ENCODE measurements at regions not wholly inside any gene's neighbourhood (a gene's known extent, or its start where the extent isn't known, plus 50 kb on each side); places are given as distances from the start of the nearest gene placed in this dataset.

DNA sequence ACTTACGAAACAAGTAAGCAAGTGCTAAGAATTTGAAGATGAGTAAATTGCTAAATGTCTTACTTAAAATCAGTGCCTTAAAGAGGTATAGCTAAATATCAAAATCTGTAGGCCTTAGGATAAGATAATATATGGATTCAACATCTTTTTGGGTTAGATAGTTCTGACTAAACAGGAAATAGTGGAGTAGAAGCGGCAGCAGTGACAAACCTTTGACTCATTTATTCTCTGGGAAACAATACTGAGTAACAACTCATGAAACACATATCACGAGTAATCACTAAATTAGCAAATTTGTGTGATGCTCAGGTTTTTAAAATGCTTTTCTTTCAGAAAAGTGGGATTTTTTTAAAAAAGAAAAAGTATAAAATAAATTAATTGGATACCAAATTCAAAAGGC is 762.1 kb upstream of the TYRP1 start:
- H3K27me3 Mint-ChIP-seq: no peaks in the 10 kb centered on the region
- CTCF ChIA-PET: no interaction called here
- DNase-seq: no peak
- no peaks in the 10 kb centered on the region for H3K4me1 Mint-ChIP-seq
- H3K9me3 Mint-ChIP-seq: peaks cover 15% of the 10 kb centered on the region
- H3K27ac Mint-ChIP-seq: no peak overlapping the region
- H3K4me3 Mint-ChIP-seq: no peak overlapping the region
- H3K36me3 Mint-ChIP-seq: no peaks in the 10 kb centered on the region

DNA sequence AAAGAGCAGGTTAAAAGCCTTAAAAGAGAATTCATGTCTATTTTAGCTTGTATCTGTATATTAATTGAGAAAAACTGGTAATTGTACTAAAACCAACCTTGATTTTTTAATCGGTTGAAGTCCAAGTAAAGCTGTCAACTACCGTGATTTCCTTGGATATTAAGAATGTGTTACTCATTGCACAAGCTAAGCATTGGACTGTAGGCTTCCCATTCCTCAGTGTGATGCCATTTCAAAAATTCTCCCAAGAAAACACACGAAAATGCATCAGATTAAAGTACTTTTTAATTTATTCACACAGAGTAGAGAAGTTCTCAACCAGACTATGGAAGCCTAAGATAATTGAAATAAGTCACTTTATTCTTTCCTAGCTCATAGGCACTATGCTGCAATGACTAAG is 761.4 kb upstream of the TYRP1 start:
- Mint-ChIP-seq H3K9me3 (peaks cover 15% of the 10 kb centered on the region), H3K27me3 (no peaks in the 10 kb centered on the region), H3K27ac (no peak overlapping the region)

DNA sequence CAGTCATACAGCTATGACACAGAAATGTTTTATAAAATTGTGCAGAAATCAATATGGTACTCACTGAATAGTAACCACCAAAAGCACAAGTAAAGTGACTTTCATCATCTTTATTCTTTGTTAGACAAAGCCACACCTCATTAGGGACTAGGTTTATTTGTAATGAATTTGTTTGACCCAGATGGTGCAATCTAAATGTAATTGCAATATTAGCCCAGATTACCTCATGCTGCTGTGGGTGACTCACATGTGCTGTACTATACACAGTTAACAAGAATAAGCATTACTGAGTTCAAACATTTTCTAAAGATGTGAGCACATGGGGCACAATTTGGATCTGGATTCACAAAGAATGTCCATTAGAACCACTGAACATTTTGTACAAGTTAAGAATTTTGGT is 759.3 kb upstream of the TYRP1 start:
- Mint-ChIP-seq H3K27me3 (no peaks in the 10 kb centered on the region), H3K9me3 (peaks cover 6% of the 10 kb centered on the region), H3K4me3 (no peak overlapping the region), H3K27ac (no peak overlapping the region), H3K4me1 (no peaks in the 10 kb centered on the region), H3K36me3 (no peaks in the 10 kb centered on the region)
- DNase-seq: no peak
- CTCF ChIA-PET: no interaction called here

More for the DNA sequence above, 761.4 kb upstream of the TYRP1 start:
- CTCF ChIA-PET: no interaction called here
- Mint-ChIP-seq H3K36me3 (no peaks in the 10 kb centered on the region), H3K4me1 (no peaks in the 10 kb centered on the region), H3K4me3 (no peak overlapping the region)
- no peak for DNase-seq

DNA sequence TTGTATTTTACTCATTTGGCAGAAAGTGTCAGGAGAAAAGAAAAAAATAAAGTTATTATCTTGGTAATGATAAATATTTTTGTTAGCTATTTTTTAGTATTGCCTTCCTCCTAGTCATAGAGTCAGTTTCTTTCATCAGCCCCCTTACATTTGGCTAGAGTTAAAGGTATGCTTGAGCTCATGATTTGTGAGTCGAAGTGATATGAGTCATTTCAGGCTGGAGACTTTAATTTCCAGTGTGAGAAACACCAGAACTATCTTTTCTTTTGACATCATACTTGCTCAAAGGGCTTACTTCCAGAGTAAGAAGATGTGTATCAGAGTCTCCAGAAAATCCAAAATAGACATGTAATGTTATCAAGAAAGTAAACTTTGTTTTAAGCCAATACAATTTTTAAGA is 746.7 kb upstream of the TYRP1 start:
- peaks cover 24% of the 10 kb centered on the region for H3K9me3 Mint-ChIP-seq
- no peak for DNase-seq
- CTCF ChIA-PET: no interaction called here
- H3K27ac Mint-ChIP-seq: no peak overlapping the region
- no peaks in the 10 kb centered on the region for H3K36me3 Mint-ChIP-seq
- no peaks in the 10 kb centered on the region for H3K4me1 Mint-ChIP-seq
- H3K27me3 Mint-ChIP-seq: no peaks in the 10 kb centered on the region
- no peak overlapping the region for H3K4me3 Mint-ChIP-seq

DNA sequence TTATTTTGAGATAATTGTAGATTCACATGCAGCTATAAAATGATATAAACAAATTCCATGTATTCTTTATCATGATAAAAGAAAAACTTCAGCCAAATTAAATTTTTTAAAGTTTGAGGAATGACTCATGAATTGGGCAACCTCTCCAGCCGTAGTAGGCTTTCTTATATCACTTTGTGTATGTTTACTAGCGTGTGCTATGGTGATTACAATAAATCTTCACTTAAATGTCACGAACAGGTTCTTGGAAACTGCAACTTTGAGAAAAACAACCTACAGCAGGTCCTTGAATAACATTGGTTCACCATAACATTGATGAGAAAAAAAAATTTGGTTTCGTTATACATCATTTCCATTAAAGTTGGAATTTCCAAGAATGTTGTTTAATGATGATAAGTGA is 730.9 kb upstream of the TYRP1 start:
- Mint-ChIP-seq H3K9me3 (peaks cover 13% of the 10 kb centered on the region), H3K27me3 (no peaks in the 10 kb centered on the region), H3K4me3 (no peak overlapping the region), H3K4me1 (no peaks in the 10 kb centered on the region), H3K36me3 (no peaks in the 10 kb centered on the region), H3K27ac (no peak overlapping the region)
- no peak for DNase-seq
- CTCF ChIA-PET: no interaction called here

DNA sequence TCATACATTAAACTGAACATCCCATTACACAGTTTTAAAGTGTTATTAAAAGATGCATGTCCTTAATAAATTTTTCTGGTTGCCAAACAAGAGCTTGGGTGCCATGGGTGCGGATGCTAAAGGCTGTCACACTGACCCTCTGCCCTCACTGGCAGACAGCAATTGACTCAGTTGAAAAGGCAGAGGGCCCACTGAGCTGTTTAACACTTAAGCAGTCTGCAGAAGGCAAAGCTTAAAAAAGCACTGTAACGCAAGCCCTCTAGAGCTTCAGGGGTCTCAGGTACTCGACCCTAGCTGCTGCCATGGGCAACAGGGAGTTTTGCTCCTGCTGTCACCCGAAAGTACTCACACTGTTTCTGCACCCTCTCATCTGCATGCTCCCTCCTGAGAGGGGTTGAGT is 726.4 kb upstream of the TYRP1 start:
- Mint-ChIP-seq H3K27me3 (no peaks in the 10 kb centered on the region), H3K4me3 (no peak overlapping the region), H3K4me1 (no peaks in the 10 kb centered on the region), H3K27ac (no peak overlapping the region), H3K36me3 (no peaks in the 10 kb centered on the region), H3K9me3 (peaks cover 18% of the 10 kb centered on the region)
- CTCF ChIA-PET: no interaction called here
- no peak for DNase-seq

DNA sequence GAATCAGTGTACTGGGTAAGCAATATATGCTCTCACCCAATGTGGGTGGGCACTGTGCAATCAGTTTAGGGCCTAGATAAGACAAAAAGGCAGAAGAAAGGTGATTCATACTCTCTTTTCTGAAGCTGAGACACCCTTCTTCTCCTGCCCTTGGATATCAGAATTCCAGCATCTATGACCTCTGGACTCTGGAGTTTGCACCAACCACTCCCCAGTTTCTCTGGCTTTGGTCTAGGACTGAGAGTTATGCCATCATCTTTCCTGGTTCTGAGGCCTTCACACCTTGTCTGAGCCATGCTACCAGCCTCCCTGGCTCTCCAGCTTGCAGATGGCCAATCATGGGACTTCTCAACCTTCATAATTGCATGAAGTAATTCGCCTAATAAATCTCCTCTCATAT is 724.6 kb upstream of the TYRP1 start:
- Mint-ChIP-seq H3K4me1 (no peaks in the 10 kb centered on the region), H3K9me3 (peaks cover 16% of the 10 kb centered on the region), H3K36me3 (no peaks in the 10 kb centered on the region), H3K27me3 (no peaks in the 10 kb centered on the region), H3K27ac (no peak overlapping the region), H3K4me3 (no peak overlapping the region)
- CTCF ChIA-PET: no interaction called here
- no peak for DNase-seq

DNA sequence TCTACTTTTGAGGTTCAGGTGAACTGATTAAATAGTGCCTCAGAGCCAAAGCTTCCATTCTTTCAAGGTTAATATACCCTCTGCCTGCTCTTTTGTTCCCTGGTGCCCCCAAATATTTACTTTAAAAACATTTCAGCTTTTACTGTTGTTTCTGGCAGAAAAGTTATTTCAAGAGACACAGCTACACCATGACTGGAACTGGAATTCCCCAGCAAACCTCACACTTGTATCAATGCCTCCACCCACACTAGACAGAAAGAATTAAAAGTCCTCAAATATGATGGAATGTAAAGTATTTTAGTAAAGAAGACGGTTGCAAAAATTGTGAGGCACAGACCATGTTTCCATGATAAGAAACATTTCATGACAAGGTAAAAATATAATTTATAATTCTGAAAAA is 720.2 kb upstream of the TYRP1 start:
- CTCF ChIA-PET: no interaction called here
- no peak for DNase-seq
- no peak overlapping the region for H3K4me3 Mint-ChIP-seq
- no peak overlapping the region for H3K27ac Mint-ChIP-seq
- H3K9me3 Mint-ChIP-seq: peaks cover 15% of the 10 kb centered on the region
- no peaks in the 10 kb centered on the region for H3K27me3 Mint-ChIP-seq
- H3K4me1 Mint-ChIP-seq: no peaks in the 10 kb centered on the region
- H3K36me3 Mint-ChIP-seq: no peaks in the 10 kb centered on the region

DNA sequence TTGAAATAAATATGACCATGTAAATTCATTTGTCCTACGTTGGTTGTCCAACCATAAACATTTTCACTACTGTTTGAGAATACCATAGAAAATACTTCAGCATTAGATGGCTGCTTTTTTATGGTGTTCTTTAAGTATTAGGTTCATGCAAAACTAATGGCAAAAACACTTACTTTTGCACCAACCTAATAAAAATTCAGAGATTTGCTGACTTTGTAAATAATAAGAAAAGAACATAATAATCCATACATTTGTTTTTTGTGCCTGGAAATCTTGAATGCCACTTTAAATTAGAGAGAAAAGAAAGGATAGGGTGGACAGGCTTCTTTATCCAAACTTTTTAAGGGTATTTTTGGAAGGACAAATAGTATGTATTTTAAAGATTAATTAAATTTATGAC is 719.7 kb upstream of the TYRP1 start:
- no peak for DNase-seq
- Mint-ChIP-seq H3K4me3 (no peak overlapping the region), H3K27me3 (no peaks in the 10 kb centered on the region), H3K9me3 (peaks cover 14% of the 10 kb centered on the region), H3K4me1 (no peaks in the 10 kb centered on the region), H3K36me3 (no peaks in the 10 kb centered on the region), H3K27ac (no peak overlapping the region)
- CTCF ChIA-PET: no interaction called here

DNA sequence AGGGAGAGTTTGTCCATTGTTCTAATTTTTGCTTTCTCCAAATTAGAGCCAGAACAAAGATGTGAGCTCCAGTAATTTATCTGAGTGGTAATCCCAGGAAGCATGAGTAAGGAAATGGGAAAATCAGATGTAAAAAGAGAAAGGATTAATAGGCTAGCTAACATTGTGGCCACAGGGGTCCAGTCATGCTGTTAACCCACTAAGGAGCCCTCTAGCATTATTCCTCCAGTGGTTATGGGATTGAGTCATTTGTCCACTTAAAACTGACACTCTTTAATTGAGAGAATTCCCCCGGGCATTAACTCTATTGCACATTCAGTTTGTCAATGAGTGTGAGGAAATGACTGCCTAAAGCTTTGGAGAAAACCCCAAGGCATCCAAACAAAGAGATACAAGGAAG is 700.3 kb upstream of the TYRP1 start:
- Mint-ChIP-seq H3K4me1 (no peaks in the 10 kb centered on the region), H3K36me3 (no peaks in the 10 kb centered on the region), H3K27ac (no peak overlapping the region), H3K4me3 (no peak overlapping the region), H3K9me3 (peaks cover 19% of the 10 kb centered on the region), H3K27me3 (no peaks in the 10 kb centered on the region)
- DNase-seq: no peak
- CTCF ChIA-PET: no interaction called here

DNA sequence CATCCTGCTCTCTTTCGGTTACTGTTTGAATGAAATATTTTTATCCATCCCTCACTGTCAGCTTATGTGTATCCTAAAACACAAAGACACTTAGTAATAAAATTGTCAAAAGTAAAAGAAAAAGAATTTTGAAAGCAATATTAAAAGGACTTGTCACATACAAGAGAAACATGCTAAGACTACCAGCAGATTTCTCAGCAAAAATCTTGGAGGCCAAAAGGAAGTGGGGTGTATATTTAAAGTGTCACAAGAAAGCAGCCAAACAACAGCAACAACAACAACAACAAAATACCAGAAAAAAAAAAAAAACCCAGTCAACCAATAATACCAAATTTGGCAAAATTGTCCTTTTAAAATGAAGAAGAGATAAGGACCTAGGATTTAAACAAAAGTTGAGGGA is 678.7 kb upstream of the TYRP1 start:
- Mint-ChIP-seq H3K4me1 (no peaks in the 10 kb centered on the region), H3K27me3 (no peaks in the 10 kb centered on the region), H3K9me3 (peaks cover 21% of the 10 kb centered on the region), H3K27ac (no peak overlapping the region), H3K4me3 (no peak overlapping the region), H3K36me3 (no peaks in the 10 kb centered on the region)
- no peak for DNase-seq
- CTCF ChIA-PET: no interaction called here

DNA sequence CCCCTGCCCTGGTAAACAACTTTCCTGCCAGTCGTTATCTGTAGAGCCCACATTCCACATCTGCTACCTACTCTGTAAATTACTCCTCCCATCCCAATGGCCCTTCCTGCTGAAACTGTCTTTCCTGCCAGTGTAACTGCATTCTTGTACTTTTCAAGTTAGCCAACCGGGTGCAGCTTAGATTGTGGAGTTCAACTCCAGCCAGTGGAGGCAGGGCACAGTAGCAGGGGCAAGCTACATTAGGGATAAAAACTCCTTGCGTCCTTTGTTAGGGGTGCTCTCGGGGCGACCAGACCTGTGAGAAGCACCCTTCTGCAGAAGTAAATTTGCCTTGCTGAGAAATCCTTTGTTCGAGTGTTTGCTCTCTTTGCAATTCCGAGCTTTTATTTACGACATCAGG is 639.0 kb upstream of the TYRP1 start:
- Mint-ChIP-seq H3K27me3 (no peaks in the 10 kb centered on the region), H3K4me3 (no peak overlapping the region), H3K4me1 (no peaks in the 10 kb centered on the region), H3K27ac (no peak overlapping the region), H3K9me3 (peaks cover 25% of the 10 kb centered on the region), H3K36me3 (no peaks in the 10 kb centered on the region)
- CTCF ChIA-PET: no interaction called here
- no peak for DNase-seq

DNA sequence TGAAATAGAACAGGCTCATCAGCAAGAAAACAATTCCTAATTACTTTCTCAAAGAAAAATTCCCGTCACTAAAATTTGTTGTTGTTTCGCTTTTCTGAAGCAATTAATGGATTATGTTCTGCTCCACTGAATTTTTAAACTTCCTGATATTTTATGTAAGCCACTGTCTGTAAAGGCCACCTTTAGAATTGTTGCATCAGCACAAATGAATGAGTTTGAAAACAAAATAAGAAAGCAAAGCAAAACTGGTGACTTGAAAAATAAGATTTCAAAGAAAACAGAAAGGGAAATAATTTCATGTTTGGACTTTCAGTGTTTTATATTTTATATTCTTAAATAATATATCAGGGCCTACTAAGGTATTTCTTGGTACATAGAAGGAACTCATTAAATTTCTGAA is 636.3 kb upstream of the TYRP1 start:
- no peak for DNase-seq
- Mint-ChIP-seq H3K4me3 (no peak overlapping the region), H3K36me3 (no peaks in the 10 kb centered on the region), H3K4me1 (no peaks in the 10 kb centered on the region), H3K27me3 (no peaks in the 10 kb centered on the region), H3K27ac (no peak overlapping the region), H3K9me3 (peaks cover 23% of the 10 kb centered on the region)
- CTCF ChIA-PET: no interaction called here

DNA sequence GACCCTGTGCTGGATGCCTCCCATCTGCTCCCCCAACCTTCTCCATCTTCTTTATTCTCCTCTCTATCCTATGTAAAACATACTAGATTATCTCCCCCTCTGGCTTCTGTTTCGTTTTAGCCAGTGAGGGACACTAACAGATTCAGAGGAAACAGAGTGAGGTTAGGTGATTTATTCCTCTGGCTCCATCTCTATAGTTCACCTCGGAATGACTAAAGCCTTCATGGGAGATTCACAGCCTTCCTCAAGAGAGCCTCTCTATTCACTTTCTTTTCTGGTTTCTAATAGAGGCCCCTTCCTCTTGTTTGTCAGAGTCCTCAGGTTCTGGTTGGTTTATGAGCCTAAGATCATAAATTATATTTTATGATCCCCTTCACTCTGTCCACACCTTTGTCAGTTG is 633.1 kb upstream of the TYRP1 start:
- no peaks in the 10 kb centered on the region for H3K4me1 Mint-ChIP-seq
- CTCF ChIA-PET: no interaction called here
- no peak overlapping the region for H3K4me3 Mint-ChIP-seq
- no peak for DNase-seq
- no peaks in the 10 kb centered on the region for H3K27me3 Mint-ChIP-seq
- no peaks in the 10 kb centered on the region for H3K36me3 Mint-ChIP-seq
- no peak overlapping the region for H3K27ac Mint-ChIP-seq
- peaks cover 9% of the 10 kb centered on the region for H3K9me3 Mint-ChIP-seq

DNA sequence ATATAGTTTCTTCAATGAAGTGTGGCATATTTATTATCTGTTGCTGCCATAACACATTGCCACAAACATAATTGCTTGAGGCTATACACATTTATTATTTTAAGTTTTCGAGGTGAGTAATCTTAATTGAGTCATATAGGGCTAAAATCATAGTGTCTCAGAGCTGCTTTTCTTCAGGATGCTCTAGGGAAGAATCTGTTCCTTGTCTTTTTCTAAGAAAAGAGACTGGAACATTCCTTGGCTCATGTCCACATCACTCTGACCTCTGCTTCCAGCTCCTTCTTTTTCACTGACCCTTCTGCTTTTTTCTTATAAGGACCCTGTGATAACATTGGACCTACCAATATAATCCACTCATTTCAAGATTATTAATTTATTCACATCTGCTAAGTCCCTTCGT is 632.4 kb upstream of the TYRP1 start:
- H3K36me3 Mint-ChIP-seq: no peaks in the 10 kb centered on the region
- CTCF ChIA-PET: no interaction called here
- no peak for DNase-seq
- no peaks in the 10 kb centered on the region for H3K27me3 Mint-ChIP-seq
- no peak overlapping the region for H3K27ac Mint-ChIP-seq
- no peaks in the 10 kb centered on the region for H3K4me1 Mint-ChIP-seq
- peaks cover 9% of the 10 kb centered on the region for H3K9me3 Mint-ChIP-seq
- no peak overlapping the region for H3K4me3 Mint-ChIP-seq

DNA sequence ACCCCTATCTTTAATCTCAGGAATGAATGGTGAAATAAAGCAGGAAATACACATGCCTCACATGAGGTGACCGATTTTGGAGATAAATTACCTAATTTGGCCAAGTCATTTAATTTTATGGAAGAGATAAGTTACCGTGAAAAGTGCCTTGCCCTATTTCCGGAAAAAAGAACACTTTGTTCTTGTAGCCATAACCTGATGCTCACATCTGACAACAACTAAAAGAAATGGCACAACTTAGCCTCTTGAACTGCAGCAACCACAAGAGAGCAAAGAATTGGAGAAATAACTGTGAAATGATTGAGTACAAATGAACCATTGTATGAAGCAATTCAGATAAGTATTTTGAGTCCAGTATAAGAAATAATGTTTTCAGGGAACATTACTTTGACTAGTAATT is 628.1 kb upstream of the TYRP1 start:
- peaks cover 14% of the 10 kb centered on the region for H3K9me3 Mint-ChIP-seq
- H3K4me1 Mint-ChIP-seq: no peaks in the 10 kb centered on the region
- no peak overlapping the region for H3K4me3 Mint-ChIP-seq
- DNase-seq: no peak
- no peaks in the 10 kb centered on the region for H3K36me3 Mint-ChIP-seq
- no peaks in the 10 kb centered on the region for H3K27me3 Mint-ChIP-seq
- CTCF ChIA-PET: no interaction called here
- H3K27ac Mint-ChIP-seq: no peak overlapping the region

Data from activated naive CD4-positive, alpha-beta T cell treated with anti-CD3 and anti-CD28 coated beads, Interleukin-2, amount 10 ng/mL, durations not matched to agents 7 days and 5 days (primary cell).